Lower lobe of right lung (tissue), 2 donors: ENCODE measurements at regions not wholly inside any gene's neighbourhood (a gene's known extent, or its start where the extent isn't known, plus 50 kb on each side); places are given as distances from the start of the nearest gene placed in this dataset.

Source experiments
- ATAC-seq, 2 donors: fragments of 200-7000 bp; cut with Tn5 transposase; one replicate each; pipeline ENCODE4 v1.9.1; 2020 to 2022; ENCODE audit warnings: mild to moderate bottlenecking in 2 of 2, moderate library complexity in 2 of 2
- DNase-seq: peaks from one replicate; pipeline ENCODE4 v3.0.0-alpha.2; 2020
- H3K27ac ChIP-seq: fragments of 200-600 bp; one replicate; pipeline ENCODE4 v1.8.0; 2022
- H3K27me3 ChIP-seq: fragments of 200-600 bp; one replicate; pipeline ENCODE4 v1.8.0; 2022; ENCODE audit warnings: low read depth
- H3K36me3 ChIP-seq: fragments of 200-600 bp; one replicate; pipeline ENCODE4 v1.8.0; 2022; ENCODE audit warnings: mild to moderate bottlenecking
- H3K4me1 ChIP-seq: fragments of 200-600 bp; one replicate; pipeline ENCODE4 v1.8.0; 2022
- H3K4me3 ChIP-seq: fragments of 200-600 bp; one replicate; pipeline ENCODE4 v1.8.0; 2022; ENCODE audit warnings: mild to moderate bottlenecking
- H3K9me3 ChIP-seq: fragments of 200-600 bp; one replicate; pipeline ENCODE4 v1.8.0; 2022
- intact Hi-C: fragments of 100-400 bp; cut with DNase I; formaldehyde crosslinking; loops from one replicate; pipeline ENCODE4 v1.11.0; 2022
- TF ChIP-seq, protein P1 (sequence below): fragments of 200-600 bp; IDR thresholded peaks from one replicate; pipeline ENCODE4 v1.8.0; 2022; ENCODE audit warnings: antibody characterized with exemption, mild to moderate bottlenecking
- donor health status: DM: no; HTN: yes; CAD: no; lungs with severe emphysema.

DNA sequence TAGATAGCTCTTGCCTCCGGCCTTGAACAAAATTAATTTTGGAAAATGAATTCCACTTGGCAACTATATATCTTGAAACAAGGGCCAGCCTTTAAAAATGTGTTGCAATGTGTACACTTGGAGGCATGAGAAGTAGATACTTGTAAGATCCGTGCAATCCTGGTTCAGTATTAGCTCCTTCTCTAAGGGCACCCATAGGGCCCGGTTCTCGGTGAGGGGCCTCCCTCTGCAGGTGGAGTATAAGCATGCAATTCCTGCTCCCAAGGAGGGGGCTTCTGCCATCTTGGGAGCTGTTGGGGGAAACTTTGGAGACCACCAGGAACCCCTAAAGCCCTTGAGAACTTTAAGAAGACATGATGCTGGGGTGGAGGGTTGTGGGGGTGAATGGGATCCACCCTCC lies 388.7 kb upstream of the RGMA start:
- ATAC-seq = peak; percentile 85 to 89
- Histone ChIP-seq H3K36me3 (no peaks in the 10 kb centered on the region), H3K27ac (no peak overlapping the region), H3K27me3 (peaks cover 3% of the 10 kb centered on the region), H3K9me3 (no peaks in the 10 kb centered on the region), H3K4me3 (no peak overlapping the region), H3K4me1 (no peaks in the 10 kb centered on the region)
- DNase-seq = peak; percentile 52
- intact Hi-C loops = no loop called here
- TF ChIP-seq, protein P1, sequence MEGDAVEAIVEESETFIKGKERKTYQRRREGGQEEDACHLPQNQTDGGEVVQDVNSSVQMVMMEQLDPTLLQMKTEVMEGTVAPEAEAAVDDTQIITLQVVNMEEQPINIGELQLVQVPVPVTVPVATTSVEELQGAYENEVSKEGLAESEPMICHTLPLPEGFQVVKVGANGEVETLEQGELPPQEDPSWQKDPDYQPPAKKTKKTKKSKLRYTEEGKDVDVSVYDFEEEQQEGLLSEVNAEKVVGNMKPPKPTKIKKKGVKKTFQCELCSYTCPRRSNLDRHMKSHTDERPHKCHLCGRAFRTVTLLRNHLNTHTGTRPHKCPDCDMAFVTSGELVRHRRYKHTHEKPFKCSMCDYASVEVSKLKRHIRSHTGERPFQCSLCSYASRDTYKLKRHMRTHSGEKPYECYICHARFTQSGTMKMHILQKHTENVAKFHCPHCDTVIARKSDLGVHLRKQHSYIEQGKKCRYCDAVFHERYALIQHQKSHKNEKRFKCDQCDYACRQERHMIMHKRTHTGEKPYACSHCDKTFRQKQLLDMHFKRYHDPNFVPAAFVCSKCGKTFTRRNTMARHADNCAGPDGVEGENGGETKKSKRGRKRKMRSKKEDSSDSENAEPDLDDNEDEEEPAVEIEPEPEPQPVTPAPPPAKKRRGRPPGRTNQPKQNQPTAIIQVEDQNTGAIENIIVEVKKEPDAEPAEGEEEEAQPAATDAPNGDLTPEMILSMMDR = peak; percentile 14

DNA sequence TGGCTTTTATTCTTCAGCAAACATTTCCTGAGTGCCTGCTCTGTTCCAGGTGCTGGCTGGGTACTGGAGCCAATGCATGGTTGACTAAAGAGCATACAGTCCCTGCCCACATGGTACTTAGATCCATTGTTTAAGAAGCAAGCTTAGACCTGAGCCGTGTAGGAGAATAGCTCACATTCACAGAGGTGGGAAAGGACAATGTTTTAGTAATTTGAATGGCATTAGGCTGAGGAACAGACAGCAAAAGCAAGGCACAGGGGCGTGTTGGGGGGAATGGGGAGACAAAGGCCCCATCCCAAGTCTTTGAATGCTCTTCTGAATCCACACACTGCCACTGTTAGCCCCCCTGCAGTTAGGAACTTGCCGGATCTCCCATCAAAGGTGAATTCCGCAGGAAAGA lies 388.2 kb upstream of the RGMA start:
- no peak for ATAC-seq
- TF ChIP-seq, protein P1 = no peak

DNA sequence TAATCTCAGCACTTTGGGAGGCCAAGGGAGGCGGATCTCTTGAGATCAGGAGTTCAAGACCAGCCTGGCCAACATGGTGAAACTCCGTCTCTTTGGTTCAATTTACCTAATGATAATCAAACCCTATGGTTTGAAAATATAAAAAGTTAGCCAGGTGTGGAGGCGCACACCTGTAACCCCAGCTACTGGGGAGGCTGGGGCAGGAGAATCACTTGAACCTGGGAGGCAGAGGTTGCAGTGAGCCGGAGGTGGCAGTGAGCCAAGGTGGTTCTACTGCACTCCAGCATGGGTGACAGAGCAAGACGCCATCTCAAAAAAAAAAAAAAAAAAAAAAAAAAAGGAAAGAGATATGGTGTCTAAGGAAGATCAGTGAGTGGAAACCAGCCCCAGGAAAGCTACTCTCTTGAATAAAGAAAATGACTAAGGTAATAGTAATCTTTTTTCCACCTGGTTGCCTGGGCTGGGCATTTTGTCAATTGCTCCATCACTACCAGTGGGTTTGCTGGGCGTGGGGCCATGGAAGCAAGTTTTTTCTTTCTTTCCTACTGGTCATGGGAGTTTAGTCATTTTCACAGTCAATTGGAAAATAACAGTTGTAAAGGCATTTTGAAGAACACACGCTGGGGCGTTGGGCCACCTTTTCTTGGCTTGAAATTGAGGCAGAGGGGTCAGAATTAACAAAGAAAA lies 387.6 kb upstream of the RGMA start:
- no peak overlapping the region for H3K4me3 ChIP-seq
- no peaks in the 10 kb centered on the region for H3K4me1 ChIP-seq
- intact Hi-C loops = no loop called here
- H3K9me3 ChIP-seq = no peaks in the 10 kb centered on the region
- H3K36me3 ChIP-seq = no peaks in the 10 kb centered on the region
- TF ChIP-seq, protein P1 = no peak
- DNase-seq = no peak
- peaks cover 3% of the 10 kb centered on the region for H3K27me3 ChIP-seq
- H3K27ac ChIP-seq = no peak overlapping the region
- ATAC-seq = no peak

More for the DNA sequence above, 388.2 kb upstream of the RGMA start:
- Histone ChIP-seq H3K27ac (no peak overlapping the region), H3K4me3 (no peak overlapping the region), H3K9me3 (no peaks in the 10 kb centered on the region), H3K27me3 (peaks cover 3% of the 10 kb centered on the region), H3K4me1 (no peaks in the 10 kb centered on the region), H3K36me3 (no peaks in the 10 kb centered on the region)
- intact Hi-C loops = no loop called here
- DNase-seq = no peak

GRCh38 chr15:93474728-93475127 lies 385.7 kb upstream of the RGMA start:
- H3K4me1 ChIP-seq = no peaks in the 10 kb centered on the region

GRCh38 chr15:93469994-93470393 lies 381.0 kb upstream of the RGMA start:
- Histone ChIP-seq H3K27ac (no peak overlapping the region), H3K4me1 (no peaks in the 10 kb centered on the region), H3K36me3 (no peaks in the 10 kb centered on the region), H3K9me3 (no peaks in the 10 kb centered on the region), H3K27me3 (peaks cover 3% of the 10 kb centered on the region), H3K4me3 (no peak overlapping the region)
- intact Hi-C loops = no loop called here
- DNase-seq (no peak), ATAC-seq (no peak)
- TF ChIP-seq, protein P1 = no peak

More at GRCh38 chr15:93474728-93475127, 385.7 kb upstream of the RGMA start:
- H3K27ac ChIP-seq = no peak overlapping the region
- H3K27me3 ChIP-seq = peaks cover 3% of the 10 kb centered on the region
- H3K36me3 ChIP-seq = no peaks in the 10 kb centered on the region
- TF ChIP-seq, protein P1 = no peak
- intact Hi-C loops = no loop called here
- H3K9me3 ChIP-seq = no peaks in the 10 kb centered on the region
- ATAC-seq = no peak
- no peak for DNase-seq
- no peak overlapping the region for H3K4me3 ChIP-seq
